Keratinocyte (primary cell): ENCODE measurements at regions not wholly inside any gene's neighbourhood (a gene's known extent, or its start where the extent isn't known, plus 50 kb on each side); places are given as distances from the start of the nearest gene placed in this dataset.

Source experiments
- EZH2 ChIP-seq: IDR thresholded peaks from one replicate; pipeline ENCODE4 v1.6.1; 2012; ENCODE audit warnings: inconsistent platforms, mild to moderate bottlenecking, low read length, moderate library complexity
- TF ChIP-seq, protein P1 (sequence below), 3 experiments: IDR thresholded peaks in 1 of 3; conservative IDR thresholded peaks in 1 of 3; optimal IDR thresholded peaks in 1 of 3; 2 replicates in 2 of 3; 3 replicates in 1 of 3; pipeline versions ENCODE3 to v1.5.1; 2011; ENCODE audit warnings: low read length in 3 of 3, mild to moderate bottlenecking in 3 of 3, moderate library complexity in 2 of 3, control low read depth in 1 of 3, inconsistent platforms in 1 of 3; ENCODE audit not compliant: insufficient read depth in 2 of 3; ENCODE audit errors: extremely low read depth in 1 of 3

DNA sequence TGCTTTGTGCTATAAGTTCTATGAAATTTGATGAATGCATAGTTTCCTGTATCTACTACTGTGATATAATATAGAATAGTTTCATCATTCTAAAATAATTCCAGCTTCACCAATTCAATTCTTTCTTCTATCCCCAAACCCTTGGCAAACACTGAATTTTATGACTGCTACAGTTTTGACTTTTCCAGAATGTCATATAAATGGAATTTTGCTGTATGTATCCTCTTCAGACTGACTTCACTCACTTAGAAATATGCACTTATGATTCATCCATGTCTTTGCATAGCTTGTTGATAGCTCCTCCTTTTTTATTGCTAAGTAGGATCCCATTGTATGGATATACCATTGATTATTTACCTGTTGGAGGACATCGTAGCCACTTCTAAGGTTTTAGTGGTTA, 89.1 kb upstream of the HS3ST3A1 start:
- TF ChIP-seq, protein P1, sequence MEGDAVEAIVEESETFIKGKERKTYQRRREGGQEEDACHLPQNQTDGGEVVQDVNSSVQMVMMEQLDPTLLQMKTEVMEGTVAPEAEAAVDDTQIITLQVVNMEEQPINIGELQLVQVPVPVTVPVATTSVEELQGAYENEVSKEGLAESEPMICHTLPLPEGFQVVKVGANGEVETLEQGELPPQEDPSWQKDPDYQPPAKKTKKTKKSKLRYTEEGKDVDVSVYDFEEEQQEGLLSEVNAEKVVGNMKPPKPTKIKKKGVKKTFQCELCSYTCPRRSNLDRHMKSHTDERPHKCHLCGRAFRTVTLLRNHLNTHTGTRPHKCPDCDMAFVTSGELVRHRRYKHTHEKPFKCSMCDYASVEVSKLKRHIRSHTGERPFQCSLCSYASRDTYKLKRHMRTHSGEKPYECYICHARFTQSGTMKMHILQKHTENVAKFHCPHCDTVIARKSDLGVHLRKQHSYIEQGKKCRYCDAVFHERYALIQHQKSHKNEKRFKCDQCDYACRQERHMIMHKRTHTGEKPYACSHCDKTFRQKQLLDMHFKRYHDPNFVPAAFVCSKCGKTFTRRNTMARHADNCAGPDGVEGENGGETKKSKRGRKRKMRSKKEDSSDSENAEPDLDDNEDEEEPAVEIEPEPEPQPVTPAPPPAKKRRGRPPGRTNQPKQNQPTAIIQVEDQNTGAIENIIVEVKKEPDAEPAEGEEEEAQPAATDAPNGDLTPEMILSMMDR (optimal IDR thresholded peaks at IDR 0.05 in 1 of 3, IDR thresholded peaks at IDR 0.05 in 1 of 3, conservative IDR thresholded peaks at IDR 0.05 in 1 of 3; ENCODE audit: extremely low read depth in 1 of 3, insufficient read depth in 2 of 3, low read length in 3 of 3): no peak
- TF ChIP-seq EZH2: no peak
